Breast epithelium (tissue), 3 donors: ENCODE measurements at regions not wholly inside any gene's neighbourhood (a gene's known extent, or its start where the extent isn't known, plus 50 kb on each side); places are given as distances from the start of the nearest gene placed in this dataset.

ENCODE experiments used
- CTCF ChIP-seq, 3 donors: fragments of 450-650 bp; IDR thresholded peaks; one replicate each; pipeline ENCODE4 v1.5.1; 2016 to 2017; ENCODE audit warnings: antibody characterized with exemption in 3 of 3, mild to moderate bottlenecking in 3 of 3, moderate library complexity in 3 of 3
- POLR2A ChIP-seq: fragments of 450-650 bp; IDR thresholded peaks from one replicate; pipeline ENCODE4 v1.6.1; 2016; ENCODE audit warnings: antibody characterized with exemption, mild to moderate bottlenecking, moderate library complexity
- POLR2AphosphoS5 ChIP-seq, 3 donors: sonication (generic); formaldehyde crosslinking; IDR thresholded peaks; one replicate each; pipeline ENCODE4 v1.6.1; 2017; ENCODE audit warnings: antibody characterized with exemption in 3 of 3

DNA sequence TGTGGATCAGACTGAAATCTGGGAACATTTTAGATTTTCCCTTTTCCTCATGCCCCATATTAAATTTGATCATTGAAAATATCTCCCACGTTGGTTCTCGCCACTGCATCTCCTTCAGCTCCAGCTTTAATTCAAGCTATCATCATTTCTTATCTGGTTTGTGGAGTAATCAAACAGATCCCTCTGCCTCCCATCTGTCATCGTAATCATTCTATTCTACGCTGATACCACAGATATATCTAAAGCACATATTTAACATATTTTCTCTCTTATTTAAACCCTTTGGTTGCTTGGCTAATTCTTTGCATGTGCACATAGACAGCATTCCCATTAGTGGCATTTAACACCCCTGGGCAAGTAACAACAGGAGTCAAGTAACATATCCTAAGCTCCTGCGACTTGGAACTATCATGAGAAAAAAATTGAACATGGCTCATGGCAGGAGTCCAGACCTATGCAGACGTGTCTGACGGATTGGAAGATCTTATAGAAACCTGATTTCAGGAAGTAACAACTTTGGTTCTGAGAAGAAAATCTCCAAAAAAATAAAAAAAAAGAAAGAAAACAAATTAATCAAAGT lies 158.8 kb upstream of the KYNU start:
- TF ChIP-seq CTCF (IDR thresholded peaks at IDR 0.05), result no peak
- TF ChIP-seq POLR2A, result no peak
- no peak for TF ChIP-seq POLR2AphosphoS5 (IDR thresholded peaks at IDR 0.05)
